Calu3 (cell line): ENCODE measurements at regions not wholly inside any gene's neighbourhood (a gene's known extent, or its start where the extent isn't known, plus 50 kb on each side); places are given as distances from the start of the nearest gene placed in this dataset.

ENCODE experiments used
- BruUV-seq: library from RNA; stranded (reverse); fragments of 400-500 nt; replicated peaks from 2 replicates; lab custom pipeline; 2021; lab: Mats Ljungman, UMichigan
- CTCF ChIA-PET: fragments of 300-600 bp; sonication (Branson Sonifier 250); formaldehyde crosslinking; loops from one replicate; lab custom pipeline; 2022; ENCODE audit warnings: antibody characterized with exemption; lab: Charles Lee
- DNase-seq: peaks from one replicate; pipeline ENCODE4 v3.0.0; 2022
- H3K27ac Mint-ChIP-seq: one replicate; pipeline ENCODE4 v1.8.0; 2022; ENCODE audit warnings: mixed read lengths; ENCODE audit not compliant: unreplicated experiment
- H3K27me3 Mint-ChIP-seq: one replicate; pipeline ENCODE4 v1.8.0; 2022; ENCODE audit warnings: mixed read lengths; ENCODE audit not compliant: unreplicated experiment
- H3K36me3 Mint-ChIP-seq: one replicate; pipeline ENCODE4 v1.8.0; 2022; ENCODE audit warnings: mild to moderate bottlenecking, moderate library complexity, mixed read lengths; ENCODE audit not compliant: insufficient read depth, unreplicated experiment
- H3K4me1 Mint-ChIP-seq: one replicate; pipeline ENCODE4 v1.8.0; 2022; ENCODE audit warnings: mild to moderate bottlenecking, low read depth, mixed read lengths; ENCODE audit not compliant: unreplicated experiment
- H3K4me3 Mint-ChIP-seq: one replicate; pipeline ENCODE4 v1.8.0; 2022; ENCODE audit warnings: mild to moderate bottlenecking, low read depth, moderate library complexity, mixed read lengths; ENCODE audit not compliant: unreplicated experiment
- H3K9me3 Mint-ChIP-seq: one replicate; pipeline ENCODE4 v1.8.0; 2022; ENCODE audit warnings: low read depth, mixed read lengths; ENCODE audit not compliant: unreplicated experiment
- intact Hi-C: fragments of 100-400 bp; cut with micrococcal nuclease; formaldehyde crosslinking; loops from one replicate; pipeline ENCODE4 v1.10.0; 2022; ENCODE audit not compliant: unreplicated experiment
- TF ChIP-seq, protein P1 (sequence below): fragments of 200-600 bp; IDR thresholded peaks from one replicate; pipeline ENCODE4 v1.8.0; 2022; ENCODE audit warnings: antibody characterized with exemption; ENCODE audit not compliant: unreplicated experiment

DNA sequence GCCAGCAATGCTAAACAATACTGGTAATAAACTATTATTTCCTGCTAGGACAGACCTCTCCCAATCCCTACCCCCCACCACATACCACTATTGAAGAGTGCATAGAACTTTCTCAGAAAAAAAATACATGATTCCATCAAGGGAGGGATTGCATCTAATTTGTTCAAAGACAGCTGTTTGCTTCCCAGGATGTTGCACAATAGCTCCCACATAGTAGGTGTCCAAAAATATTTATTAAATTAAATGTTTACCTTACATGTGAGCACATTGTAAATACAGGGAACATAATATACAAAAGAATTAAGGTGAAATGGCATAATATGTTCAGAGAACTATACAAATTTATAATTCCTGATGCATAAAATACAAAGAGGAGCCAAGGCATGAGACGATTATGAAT is 1111.8 kb upstream of the LCORL start:
- CTCF ChIA-PET = no interaction called here
- Mint-ChIP-seq H3K4me1 (no peaks in the 10 kb centered on the region), H3K36me3 (no peaks in the 10 kb centered on the region), H3K4me3 (no peak overlapping the region), H3K27ac (no peak overlapping the region), H3K27me3 (no peaks in the 10 kb centered on the region), H3K9me3 (no peaks in the 10 kb centered on the region)
- intact Hi-C loops = no loop called here
- TF ChIP-seq, protein P1, sequence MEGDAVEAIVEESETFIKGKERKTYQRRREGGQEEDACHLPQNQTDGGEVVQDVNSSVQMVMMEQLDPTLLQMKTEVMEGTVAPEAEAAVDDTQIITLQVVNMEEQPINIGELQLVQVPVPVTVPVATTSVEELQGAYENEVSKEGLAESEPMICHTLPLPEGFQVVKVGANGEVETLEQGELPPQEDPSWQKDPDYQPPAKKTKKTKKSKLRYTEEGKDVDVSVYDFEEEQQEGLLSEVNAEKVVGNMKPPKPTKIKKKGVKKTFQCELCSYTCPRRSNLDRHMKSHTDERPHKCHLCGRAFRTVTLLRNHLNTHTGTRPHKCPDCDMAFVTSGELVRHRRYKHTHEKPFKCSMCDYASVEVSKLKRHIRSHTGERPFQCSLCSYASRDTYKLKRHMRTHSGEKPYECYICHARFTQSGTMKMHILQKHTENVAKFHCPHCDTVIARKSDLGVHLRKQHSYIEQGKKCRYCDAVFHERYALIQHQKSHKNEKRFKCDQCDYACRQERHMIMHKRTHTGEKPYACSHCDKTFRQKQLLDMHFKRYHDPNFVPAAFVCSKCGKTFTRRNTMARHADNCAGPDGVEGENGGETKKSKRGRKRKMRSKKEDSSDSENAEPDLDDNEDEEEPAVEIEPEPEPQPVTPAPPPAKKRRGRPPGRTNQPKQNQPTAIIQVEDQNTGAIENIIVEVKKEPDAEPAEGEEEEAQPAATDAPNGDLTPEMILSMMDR = no peak
- no TSS peak for BruUV-seq
- no peak for DNase-seq

GRCh38 chr4:19130866-19131265 is 1109.3 kb upstream of the LCORL start:
- BruUV-seq = no TSS peak
- Mint-ChIP-seq H3K27ac (no peak overlapping the region), H3K9me3 (no peaks in the 10 kb centered on the region), H3K4me3 (no peak overlapping the region), H3K4me1 (no peaks in the 10 kb centered on the region), H3K36me3 (no peaks in the 10 kb centered on the region), H3K27me3 (no peaks in the 10 kb centered on the region)
- intact Hi-C loops = no loop called here
- TF ChIP-seq, protein P1 = no peak
- CTCF ChIA-PET = no interaction called here
- no peak for DNase-seq

GRCh38 chr4:19128176-19128575 is 1106.6 kb upstream of the LCORL start:
- BruUV-seq = no TSS peak
- no peaks in the 10 kb centered on the region for H3K36me3 Mint-ChIP-seq
- no peaks in the 10 kb centered on the region for H3K27me3 Mint-ChIP-seq
- intact Hi-C loops = no loop called here
- H3K27ac Mint-ChIP-seq = no peak overlapping the region
- H3K4me3 Mint-ChIP-seq = no peak overlapping the region
- DNase-seq = no peak
- H3K9me3 Mint-ChIP-seq = peaks cover 12% of the 10 kb centered on the region
- CTCF ChIA-PET = no interaction called here
- TF ChIP-seq, protein P1 = no peak
- no peaks in the 10 kb centered on the region for H3K4me1 Mint-ChIP-seq

- no peak for DNase-seq
- intact Hi-C loops = no loop called here
- H3K9me3 Mint-ChIP-seq = peaks cover 12% of the 10 kb centered on the region
- no peak overlapping the region for H3K27ac Mint-ChIP-seq
- no peaks in the 10 kb centered on the region for H3K4me1 Mint-ChIP-seq
- no TSS peak for BruUV-seq
- no peaks in the 10 kb centered on the region for H3K36me3 Mint-ChIP-seq
- no peak overlapping the region for H3K4me3 Mint-ChIP-seq
- CTCF ChIA-PET = no interaction called here
- H3K27me3 Mint-ChIP-seq = no peaks in the 10 kb centered on the region
- TF ChIP-seq, protein P1 = no peak
Measured at GRCh38 chr4:19126903-19127302, 1105.3 kb upstream of the LCORL start.
